DMS79 (cell line): ENCODE measurements at regions not wholly inside any gene's neighbourhood (a gene's known extent, or its start where the extent isn't known, plus 50 kb on each side); places are given as distances from the start of the nearest gene placed in this dataset.
"Not testable (repeated sequence)": the region's sequence is repeated elsewhere in the genome, so short reads cannot be mapped to it uniquely, and the experiment has no call there.

Source experiments
- DNase-seq: peaks from one replicate; lab custom pipeline; 2025; lab: John Stamatoyannopoulos, UW

DNA sequence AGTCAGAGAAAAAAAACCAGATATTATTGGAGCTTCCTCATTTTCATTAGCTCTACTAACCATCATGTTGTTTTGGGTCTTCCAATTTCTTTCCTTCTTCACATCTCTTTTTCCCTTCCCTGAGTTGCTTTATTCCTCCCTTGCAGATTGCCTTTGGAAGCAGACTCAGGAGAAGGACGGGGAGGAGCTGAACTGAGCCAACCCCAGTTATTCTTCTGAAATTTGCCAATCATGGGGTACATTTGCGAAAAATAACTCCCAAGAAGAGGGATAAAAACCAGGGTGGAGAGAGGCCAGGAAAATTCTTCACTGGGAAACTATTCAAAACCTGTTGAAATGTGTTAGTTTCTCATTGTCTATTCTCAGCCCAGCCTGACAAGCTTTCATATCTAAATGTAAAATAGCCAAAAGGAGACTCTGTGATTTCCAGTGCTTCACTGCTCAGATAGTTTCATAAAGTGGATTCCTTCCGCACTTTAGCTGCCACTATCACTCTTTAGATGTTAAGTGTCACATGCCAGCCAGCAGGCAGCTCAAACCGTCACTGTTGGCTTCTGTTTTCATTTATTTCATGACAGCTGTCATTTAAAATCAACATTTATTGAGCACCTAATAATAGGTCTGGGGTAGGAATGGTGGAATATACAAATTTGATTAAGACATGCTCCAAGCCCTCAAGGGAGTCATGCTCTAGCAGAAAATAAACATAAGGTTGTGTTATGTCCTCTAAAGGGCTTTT lies 204.5 kb downstream of the SREK1 start:
- no peak for DNase-seq

DNA sequence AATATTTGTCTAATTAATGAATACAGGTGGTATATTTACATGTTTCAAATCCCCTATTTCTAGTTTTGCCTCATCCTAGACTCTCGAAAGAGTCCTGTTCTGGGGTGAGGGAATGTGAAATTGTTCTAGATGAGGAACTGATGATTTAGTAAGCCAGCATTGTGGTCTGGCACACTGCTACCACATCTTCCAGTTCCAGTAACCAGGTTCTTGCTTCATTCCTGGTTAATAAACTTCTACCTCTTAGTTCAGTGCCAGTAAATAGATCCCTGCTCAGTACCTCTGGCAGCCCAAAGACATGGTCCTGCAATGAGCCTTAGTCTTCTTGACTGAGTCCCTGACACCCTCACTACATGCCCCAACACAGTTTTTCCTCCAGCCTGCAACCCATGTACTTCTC lies 207.7 kb downstream of the SREK1 start:
- no peak for DNase-seq

DNA sequence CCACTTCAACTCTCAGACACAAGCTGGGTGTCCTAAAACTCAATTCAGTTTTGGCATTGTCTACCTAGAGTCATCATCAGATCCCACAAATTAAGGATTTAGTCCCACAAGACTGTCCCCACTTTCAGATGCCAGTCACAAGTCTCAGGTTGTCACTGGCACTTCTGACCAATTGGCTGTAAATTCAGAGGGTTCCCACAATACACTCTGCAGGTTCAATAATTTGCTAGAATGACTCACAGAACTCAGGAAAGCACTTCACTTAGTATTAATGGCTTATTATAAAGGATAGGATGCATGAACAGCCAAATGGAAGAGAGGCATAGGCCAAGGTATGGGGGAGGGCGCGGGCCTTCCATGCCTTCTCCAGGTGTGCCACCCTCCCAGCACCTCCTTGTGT lies 209.1 kb downstream of the SREK1 start:
- DNase-seq = no peak

DNA sequence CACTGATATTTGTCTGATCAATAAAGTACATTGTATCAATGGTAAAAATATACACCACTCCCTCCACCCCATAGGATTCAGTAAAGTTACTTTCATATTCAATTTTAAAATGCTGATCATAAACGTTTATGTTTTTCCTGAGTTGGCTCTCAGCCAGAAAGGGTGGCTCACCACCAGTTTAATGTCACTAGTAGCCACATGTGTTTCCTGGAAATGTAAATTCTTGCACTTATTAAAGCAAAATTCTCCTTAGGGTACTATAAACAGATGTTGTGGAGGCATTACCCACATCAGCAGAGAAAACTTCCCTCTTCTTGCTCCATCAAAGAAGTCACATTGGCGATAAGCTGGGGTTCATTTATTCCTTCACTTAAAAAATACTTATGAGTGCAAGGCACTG lies 210.3 kb downstream of the SREK1 start:
- no peak for DNase-seq

DNA sequence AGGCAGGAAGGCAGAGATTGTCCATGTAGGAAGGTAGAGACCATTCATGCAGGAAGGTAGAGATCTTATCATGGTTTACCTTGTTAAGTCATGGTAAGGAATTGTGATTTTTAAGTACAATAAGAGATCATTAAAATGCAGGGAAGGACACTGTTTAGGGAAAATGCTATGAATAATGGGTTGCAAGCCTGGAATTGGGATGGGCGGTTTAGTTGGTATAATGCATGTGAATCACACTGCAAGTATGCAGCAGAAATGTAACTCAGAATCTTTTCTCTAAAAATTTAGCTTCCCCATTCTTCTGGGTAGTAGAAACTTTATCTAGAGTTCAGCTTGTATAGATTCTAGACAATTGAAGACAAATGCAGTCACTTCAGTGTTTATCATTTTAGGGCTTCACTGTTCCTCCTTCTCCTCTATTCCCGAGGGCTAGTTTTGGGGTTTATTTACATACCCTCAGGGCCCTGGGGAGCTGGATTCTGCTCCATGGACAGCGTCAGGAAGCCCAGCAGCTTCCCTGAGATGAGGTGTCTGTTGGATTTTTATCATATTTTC lies 212.0 kb downstream of the SREK1 start:
- no peak for DNase-seq

DNA sequence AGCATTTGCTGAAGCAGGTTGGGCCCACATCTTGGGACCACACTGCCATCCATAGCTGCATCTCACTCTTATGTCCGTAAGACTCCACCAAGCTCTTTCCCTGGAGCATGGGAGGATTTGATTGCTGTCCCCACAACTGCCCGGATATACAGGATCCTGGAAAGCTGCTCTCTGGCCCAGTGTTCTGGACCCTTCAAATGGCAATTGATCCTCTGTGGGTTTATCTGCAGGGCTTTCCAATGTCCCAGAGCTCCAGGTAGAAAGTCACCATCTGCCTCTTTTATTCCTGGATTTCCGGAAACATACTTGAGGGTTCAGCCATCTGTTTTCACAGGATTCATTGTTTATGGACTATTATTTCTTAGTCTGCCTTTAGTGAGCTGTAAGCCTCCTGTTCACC lies 214.6 kb downstream of the SREK1 start:
- no peak for DNase-seq

DNA sequence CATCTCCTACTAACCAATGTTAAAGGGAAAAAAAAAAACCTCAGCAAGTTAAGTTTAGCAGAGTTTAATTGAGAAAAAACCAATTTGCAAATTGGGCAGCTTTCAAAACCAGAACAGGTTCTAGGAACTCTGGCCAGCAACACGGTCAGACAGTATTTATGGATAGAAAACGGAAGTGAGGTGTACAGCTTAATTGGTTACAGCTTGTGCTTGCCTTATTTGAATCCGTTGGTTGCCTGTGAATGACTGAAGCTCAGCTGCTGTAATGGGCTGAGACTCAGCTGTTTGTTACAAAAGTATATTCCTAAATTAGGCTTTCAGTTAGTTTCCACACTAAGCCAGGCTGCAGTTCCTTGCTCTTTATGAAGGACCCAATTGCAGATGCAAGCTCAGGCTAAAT lies 217.0 kb downstream of the SREK1 start:
- DNase-seq = no peak

DNA sequence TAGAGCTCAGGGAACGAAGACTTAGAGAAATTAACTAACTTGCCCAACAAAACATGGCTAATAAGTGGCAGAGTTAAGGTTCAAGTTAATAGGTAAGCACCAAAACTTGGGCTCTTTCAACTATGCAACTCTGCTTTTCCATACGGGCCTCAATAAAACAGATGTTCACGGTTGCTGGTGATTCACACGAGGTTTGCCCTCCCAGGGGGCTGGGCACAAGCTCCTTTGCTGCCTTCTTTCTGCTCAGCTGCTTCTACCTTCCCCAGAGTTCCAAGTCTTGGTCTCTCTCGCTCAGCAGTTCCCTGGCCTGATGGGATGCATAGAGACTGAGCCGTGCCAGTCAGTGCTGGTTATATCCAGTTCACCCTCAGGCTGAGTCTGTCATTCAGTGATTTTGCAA lies 217.9 kb downstream of the SREK1 start:
- DNase-seq = no peak

DNA sequence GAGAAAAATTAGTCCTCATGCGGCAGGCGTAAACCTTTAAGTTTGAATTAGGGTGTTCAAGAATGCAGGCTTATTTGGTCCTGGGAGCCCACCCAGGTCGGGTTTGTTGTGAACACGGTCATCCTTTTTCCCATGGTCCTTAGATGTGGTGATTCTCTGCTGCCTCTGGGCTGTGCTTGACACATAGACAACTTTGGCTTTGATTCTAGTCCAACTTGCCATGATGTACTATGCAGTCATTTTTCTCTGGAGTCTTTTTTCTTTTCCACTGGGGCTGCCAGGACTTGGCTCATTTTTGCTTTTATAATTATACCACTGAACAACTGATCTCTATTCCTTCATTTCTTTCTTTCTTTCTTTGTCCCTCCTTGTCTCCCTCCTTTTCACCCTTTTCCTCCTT lies 218.6 kb downstream of the SREK1 start:
- DNase-seq = no peak

DNA sequence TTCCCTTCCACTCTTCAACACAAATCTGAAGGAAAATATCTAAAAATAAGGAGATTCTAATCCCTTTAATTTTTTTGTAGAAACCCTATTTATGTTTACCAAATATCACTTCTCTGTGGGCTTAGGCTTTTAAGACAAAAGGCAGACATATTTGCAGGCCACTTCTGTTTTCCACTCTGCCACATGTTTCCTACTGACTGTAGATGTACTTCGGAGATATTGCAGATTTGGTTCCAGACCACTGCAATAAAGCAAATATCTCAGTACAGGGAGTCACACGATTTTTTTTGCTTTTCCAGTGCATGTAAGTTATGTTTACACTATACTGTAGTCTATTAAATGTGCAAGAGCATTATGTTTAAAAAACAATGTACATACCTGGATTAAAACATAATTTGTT lies 219.0 kb downstream of the SREK1 start:
- no peak for DNase-seq

DNA sequence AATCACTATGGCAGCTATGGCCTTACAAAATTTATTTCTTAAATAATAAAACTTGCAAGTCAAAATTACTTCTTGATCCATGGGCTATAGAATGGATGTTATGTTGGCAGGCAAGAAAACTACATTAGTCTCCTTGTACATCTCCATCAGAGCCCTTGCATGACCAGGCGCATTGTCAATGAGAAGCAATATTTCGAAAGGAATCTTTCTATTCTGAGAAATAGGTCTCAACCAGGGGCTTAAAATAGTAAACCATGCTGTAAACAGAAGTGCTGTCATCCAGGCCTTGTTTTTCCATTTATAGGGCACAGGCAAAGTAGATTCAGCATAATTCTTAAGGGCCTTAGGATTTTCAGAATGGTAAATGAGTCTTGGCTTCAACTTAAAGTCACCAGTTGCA lies 220.1 kb downstream of the SREK1 start:
- no peak for DNase-seq

DNA sequence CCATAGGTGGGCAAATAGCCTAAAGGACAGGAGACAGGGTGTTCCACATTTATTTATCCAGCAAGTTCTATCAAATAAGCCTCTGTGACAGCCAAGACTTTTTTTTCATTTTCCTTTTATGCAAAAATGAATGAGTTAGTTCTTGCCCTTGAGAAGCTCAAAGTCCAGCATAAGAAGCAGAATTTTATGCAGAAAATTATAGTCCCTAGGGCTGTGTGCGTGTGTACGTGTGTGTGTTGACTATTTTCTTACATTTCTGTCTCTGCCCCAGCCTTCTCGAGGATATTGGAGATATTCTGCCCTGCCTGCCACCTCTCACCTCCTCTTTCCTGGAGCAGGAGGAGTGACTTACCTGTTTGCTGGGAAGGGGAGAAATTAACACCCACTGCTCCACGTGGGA lies 221.9 kb downstream of the SREK1 start:
- no peak for DNase-seq

DNA sequence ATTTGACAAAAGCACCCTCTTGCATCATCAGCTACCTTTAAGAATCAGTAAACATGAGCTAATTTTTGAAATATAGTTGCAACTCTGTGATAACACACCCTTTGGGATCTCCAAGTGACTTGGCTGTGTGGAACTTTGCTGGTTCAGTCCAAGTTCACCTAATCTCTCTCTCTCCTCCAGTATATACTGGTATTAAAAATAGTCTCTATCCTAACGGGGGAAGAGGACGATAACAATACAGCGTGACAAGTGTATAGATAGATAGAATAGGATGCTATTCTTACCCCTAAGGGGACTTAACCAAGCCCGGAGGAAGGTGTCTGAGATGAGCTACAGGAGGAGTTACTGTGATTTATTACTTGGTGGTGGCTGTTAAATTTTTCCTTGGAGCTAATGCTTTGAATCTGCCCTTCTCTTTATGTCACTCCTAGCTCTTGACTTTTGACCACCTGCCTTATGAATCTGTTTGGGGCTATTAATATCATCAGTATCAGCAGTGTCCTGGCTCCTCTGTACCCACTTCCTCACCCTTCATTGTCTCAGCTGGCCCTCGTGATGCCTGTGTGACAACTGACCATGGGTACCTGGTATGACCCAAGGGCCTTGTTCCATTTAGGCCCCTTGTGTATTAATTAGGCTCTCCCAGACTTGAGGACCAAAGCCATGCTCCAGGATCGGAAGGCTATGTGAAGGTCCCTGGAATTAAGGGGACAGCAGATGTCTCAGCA lies 223.9 kb downstream of the SREK1 start:
- no peak for DNase-seq

DNA sequence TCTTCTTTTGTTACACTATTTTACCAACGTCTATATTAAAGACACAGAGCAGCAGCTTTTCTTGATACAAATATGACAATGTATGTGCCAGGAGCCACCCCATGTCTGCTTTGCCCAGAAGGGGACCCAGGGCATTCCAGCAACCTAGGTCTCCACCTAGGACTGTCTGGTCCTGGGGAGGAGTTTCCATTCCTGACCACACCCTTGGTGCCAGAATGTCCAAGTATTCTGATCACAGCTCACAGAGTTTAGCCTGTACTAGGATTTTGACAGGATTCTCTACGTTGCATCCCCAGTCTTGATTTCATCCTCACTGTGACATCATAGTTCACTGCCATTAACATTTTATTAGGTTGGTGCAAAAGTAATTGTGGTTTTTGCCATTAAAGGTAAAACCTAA lies 224.7 kb downstream of the SREK1 start:
- no peak for DNase-seq

DNA sequence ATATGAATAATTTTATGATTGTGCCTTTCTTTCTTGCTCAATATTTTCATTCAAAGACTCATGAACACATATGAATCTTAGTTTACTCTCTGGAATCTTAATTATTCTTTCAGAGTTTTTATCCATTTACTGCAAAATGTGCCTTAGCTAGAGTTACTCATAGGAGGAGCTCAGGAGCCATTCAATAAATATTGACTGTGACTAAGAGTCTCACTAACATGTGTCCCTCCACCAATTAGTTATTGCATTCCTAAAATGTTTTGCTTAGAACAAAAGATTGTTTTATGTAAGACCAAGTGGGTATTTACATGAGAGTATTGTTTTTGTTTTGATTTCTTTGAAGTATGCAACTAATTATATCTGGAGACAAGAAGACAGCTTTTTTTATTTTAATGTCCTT lies 218.4 kb upstream of the MAST4 start:
- no peak for DNase-seq

DNA sequence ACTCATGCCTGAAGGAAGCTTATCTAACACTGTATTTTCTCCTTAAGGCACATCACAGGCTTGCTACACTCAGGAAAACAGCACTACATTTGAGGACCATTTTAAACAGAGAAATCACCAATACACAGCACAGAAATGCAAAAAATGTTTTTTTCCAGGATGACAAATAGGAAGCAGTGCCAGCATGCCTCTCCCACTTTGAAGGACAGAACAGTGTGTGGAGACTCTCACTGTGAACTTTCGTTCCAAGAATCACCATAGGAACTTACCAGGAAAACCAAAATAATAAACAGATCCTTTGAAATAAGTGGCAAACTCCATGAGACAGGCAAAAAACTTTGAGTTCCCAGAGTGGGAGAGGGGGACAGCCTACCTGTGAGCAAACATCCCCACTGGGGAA lies 217.8 kb upstream of the MAST4 start:
- no peak for DNase-seq

DNA sequence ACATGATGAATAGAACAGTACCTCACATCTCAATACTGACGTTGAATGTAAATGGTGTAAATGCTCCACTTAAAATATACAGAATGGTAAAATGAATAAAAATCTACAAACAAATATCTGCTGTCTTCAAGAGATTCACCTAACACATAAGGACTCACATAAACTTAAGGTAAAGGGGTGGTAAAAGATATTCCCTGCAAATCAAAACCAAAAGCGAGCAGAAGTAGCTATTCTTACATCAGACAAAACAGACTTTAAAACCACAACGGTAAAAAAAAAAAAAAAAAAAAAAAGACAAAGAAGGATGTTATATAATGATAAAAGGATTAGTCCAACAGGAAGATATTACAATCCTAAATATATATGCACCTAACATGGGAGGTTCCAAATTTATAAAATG lies 214.0 kb upstream of the MAST4 start:
- DNase-seq = no peak

DNA sequence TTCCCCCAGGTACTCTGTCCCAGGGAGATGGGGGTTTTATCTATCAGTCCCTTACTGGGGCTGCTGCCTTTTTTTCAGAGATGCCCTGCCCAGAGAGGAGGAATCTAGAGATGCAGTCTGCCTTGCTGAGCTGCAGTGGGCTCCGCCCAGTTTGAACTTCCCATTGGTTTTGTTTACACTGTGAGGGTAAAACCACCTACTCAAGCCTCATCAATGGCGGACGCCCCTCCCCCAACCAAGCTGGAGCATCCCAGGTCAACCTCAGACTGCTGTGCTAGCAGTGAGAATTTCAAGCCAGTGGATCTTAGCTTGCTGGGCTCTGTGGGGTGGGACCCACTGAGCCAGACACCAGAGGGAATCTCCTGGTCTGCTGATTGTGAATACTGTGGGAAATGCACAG lies 191.0 kb upstream of the MAST4 start:
- not testable (repeated sequence) for DNase-seq

DNA sequence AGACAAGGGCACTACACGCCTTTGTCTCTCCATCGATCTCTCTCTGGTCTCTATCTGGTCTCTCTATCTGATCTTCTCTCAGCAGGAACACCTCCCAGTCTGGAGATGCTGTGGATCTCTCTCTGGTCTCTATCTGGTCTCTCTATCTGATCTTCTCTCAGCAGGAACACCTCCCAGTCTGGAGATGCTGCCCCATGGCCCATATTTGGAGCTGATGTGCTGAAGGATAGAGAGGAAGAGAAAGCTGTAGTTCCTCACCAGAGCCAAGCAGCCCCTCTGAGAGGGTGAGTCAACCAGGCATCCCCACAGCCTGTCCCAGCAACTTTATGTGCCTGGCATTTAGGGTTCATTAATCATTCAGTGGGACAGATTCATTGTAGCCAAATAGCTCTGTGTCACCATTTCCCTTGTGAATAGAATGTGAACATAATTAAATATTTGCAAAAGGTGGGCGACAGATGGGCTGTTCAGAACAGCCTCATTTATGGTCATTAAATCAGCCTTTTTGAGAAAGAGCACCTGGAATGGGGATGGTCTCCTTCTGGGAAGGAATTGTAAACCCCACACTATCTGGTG lies 189.3 kb upstream of the MAST4 start:
- DNase-seq = no peak

DNA sequence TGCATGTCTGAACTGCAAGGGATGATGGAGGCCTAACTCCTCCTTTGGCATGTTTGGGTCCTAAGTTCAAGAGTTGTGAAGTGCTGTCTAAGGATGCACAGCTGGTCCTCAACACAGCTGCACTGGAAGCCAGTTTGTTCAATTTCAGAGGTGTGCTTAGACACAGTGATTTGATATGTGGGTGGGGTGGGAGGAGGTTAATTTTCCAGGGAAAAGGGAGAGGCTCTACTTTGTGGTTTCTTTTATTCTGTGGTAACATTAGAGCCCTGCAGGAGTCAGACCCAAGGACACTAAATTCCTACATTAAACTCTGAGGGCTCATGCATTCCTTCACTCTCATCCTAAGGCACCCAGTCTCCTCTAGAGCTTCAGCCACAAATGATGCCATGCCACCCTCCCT lies 188.4 kb upstream of the MAST4 start:
- no peak for DNase-seq

DNA sequence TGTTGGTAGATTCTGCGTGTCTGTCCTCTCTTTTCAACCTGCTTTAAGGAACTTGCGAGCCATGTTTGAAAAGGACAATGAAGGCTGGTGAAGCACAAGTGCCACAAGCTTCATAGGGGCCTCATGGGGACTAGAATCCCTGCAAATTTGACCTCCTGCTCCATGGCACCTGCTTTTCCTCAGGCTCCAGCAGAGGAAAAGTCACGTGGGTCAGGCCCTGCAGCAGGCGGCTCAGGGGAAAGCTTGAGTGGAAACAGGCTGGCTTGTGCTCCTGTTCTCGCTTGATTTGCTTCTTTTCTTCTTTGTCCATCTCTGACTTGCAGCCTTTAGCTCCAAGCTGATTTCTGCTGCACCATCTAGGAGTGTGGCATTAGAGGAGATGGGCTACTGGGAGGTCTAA lies 187.6 kb upstream of the MAST4 start:
- DNase-seq = no peak

DNA sequence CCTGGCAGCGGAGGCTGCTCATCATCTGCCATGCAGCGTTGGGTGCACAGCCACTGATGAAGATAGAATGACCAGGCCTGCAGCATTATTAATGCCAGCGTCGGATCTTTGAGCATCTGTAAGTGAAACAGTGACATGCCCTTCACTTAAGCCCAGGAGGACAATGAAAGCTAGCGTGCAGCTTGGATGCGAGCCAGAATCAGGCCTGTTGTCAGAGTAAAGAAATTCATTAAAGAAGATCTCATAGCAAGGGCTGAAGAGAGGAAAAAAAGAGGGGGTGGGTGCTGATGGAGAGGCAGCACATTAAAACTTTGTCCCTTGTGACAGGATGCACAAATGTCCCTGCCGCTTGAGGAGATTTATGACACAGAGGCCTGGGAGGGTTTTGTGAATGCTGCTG lies 186.1 kb upstream of the MAST4 start:
- no peak for DNase-seq

DNA sequence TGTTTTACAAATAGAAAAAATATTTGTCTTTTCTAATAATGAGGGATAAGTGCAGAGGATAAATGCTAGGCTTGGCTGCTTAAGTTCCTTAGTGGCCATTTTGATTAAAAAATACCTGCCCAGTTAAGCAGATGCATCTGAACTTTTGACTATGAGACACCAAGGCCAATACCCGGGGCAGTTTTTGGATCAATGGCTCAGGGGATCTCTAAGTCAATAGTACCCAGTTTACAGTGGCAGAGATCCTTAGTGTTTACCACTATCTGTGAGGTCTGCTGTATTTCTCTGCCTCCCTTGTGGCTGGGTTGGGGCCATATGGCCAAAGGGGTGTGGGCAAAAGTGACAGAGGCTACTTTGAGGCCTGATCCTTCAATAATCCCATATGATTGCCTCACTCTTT lies 184.5 kb upstream of the MAST4 start:
- no peak for DNase-seq
